Epithelial cell of proximal tubule (primary cell): ENCODE measurements at regions not wholly inside any gene's neighbourhood (a gene's known extent, or its start where the extent isn't known, plus 50 kb on each side); places are given as distances from the start of the nearest gene placed in this dataset.

Source experiments
- DNase-seq: peaks from one replicate; pipeline ENCODE4 v3.0.0-alpha.2; 2011; ENCODE audit warnings: low read depth
- H3K4me3 ChIP-seq: 2 replicates; pipeline ENCODE4 v1.5.1; 2011; ENCODE audit warnings: low read depth, mild to moderate bottlenecking, low read length
- TF ChIP-seq, protein P1 (sequence below): conservative IDR thresholded peaks from 2 replicates; pipeline ENCODE4 v1.5.1; 2012; ENCODE audit warnings: low read depth, mild to moderate bottlenecking, low read length

DNA sequence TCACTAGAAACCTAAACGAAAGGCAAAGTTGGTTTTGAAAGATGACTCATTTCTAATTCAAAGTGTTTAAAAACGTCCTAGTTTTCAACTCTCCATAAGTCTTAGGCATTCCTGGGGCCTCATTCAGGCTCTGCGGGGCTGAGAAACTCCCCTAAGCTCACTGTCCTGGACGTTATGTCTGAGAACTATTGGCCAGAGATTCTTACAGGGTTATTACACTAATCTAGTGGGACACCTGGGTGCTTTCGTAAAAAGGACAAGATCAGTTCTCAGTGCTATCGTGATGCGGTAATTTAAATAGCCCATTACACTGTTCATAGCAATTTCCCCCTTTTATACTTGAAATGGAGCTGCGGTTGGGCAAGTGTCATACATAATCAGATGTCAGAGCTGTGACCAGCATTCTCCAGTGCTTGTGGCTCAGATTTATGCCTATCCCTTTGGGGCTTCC lies 280.9 kb downstream of the QKI start:
- no peak for DNase-seq
- TF ChIP-seq, protein P1, sequence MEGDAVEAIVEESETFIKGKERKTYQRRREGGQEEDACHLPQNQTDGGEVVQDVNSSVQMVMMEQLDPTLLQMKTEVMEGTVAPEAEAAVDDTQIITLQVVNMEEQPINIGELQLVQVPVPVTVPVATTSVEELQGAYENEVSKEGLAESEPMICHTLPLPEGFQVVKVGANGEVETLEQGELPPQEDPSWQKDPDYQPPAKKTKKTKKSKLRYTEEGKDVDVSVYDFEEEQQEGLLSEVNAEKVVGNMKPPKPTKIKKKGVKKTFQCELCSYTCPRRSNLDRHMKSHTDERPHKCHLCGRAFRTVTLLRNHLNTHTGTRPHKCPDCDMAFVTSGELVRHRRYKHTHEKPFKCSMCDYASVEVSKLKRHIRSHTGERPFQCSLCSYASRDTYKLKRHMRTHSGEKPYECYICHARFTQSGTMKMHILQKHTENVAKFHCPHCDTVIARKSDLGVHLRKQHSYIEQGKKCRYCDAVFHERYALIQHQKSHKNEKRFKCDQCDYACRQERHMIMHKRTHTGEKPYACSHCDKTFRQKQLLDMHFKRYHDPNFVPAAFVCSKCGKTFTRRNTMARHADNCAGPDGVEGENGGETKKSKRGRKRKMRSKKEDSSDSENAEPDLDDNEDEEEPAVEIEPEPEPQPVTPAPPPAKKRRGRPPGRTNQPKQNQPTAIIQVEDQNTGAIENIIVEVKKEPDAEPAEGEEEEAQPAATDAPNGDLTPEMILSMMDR = no peak
- H3K4me3 ChIP-seq = no peak overlapping the region

DNA sequence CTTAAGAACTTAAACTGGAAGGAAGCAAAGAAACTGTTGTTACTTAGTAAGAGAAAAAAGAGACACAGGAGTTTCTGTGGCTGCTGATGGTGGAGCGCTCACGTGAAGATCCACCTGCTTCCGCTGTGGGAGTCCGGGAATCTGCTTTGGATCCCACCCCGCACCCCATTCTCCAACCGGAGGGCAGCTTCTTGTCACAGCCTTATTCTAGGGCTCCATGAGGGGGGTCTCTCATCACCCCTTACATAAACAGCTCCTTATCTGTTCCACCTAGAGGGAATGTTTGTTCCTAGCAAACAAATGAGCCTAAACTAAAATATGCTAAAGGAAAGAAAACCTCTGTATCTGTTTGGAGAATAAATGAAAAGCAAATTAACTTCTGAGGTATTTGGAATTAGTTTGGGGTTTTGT lies 280.5 kb downstream of the QKI start:
- H3K4me3 ChIP-seq = no peak overlapping the region
- no peak for DNase-seq
- TF ChIP-seq, protein P1 = no peak

DNA sequence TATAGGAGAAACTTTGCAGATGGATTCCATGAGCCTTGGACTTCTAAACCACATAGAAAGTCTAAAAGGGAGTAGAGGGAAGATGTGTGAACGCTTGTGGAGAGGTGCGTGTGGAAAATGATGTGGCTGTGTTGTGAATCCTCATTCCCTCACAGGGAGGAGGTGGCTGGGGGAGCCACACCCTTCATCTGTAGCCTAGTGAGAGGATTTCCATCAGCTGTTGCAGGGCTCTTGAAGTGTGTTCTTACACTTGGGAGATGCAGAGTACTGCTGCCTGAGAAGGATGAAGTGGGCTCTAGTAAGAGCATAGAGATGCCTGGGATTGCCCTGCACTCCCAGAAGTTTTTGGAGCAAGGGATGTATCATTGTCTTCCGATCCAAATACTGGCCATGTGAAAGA lies 279.6 kb downstream of the QKI start:
- no peak overlapping the region for H3K4me3 ChIP-seq
- DNase-seq = no peak
- TF ChIP-seq, protein P1 = no peak

DNA sequence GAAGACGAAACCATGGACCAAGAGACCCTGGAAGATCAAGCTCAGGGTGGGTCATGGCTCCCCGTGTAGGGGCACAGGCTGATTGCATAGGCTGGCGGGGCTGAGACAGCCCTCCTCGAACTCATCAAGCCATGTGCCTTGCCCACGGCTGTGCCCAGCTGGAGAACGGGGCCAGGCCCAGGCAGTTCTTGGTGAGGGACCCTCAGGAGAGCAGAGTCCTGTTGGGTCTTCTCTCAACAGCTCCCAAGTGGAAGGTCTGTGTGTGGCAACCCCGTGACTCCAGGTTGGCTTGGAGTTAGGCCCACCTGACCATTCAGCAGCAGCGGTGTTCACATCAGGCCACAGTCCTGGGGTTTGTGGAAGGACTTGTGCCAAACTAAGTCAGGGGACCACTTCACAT lies 276.5 kb downstream of the QKI start:
- DNase-seq = no peak

DNA sequence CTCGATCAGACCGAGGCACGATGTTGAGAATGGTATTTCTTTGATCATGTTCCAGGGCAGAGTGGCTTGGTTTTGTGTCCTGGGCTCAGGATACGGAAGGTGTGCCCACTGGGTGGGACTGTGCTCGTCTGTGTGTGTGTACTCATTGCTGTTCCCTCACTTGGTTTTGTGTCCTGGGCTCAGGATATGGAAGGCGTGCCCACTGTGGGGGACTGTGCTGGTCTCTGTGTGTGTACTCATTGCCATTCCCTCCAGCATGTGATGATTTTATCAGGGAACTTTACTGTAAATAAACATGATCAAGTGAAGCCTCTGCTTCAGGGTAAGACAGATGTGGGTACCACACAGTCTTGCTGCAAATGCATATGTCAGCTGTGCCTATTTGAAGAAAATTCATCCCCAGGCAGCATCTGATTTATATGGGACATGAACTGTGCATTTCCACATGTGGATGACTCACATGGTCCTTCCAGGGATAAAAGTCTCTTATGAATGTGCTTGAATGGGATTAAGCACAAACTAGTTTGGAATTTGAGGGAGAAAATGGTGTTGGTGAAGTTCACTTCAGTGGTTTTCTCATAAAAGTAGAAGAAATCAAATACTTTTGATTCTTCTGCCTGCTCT lies 274.3 kb downstream of the QKI start:
- no peak for DNase-seq
- H3K4me3 ChIP-seq = no peak overlapping the region
- TF ChIP-seq, protein P1 = no peak

More for the DNA sequence above, 276.5 kb downstream of the QKI start:
- H3K4me3 ChIP-seq = no peak overlapping the region
- TF ChIP-seq, protein P1 = no peak

DNA sequence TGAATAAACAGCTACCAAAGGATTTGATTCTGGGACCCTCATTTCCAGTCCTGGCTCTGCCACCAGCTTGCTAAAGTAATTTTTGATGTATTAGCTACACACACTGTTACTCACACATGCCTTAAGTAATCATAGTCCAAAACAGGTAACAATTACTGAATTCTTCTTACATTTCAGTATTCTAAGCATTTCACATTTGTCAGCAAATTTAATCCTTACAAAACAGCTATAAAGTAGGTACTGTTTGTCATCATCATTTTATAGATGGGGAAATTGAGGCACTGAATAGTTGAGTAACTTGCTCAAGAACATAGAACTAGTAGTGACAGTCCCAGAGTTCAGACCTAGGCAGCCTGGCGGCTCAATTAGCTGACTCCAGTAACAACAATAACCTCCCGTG lies 272.6 kb downstream of the QKI start:
- no peak for DNase-seq

More for the DNA sequence above, 272.6 kb downstream of the QKI start:
- TF ChIP-seq, protein P1 = no peak
- no peak overlapping the region for H3K4me3 ChIP-seq
